ENCODE measurements at regions not wholly inside any gene's neighbourhood (a gene's known extent, or its start where the extent isn't known, plus 50 kb on each side); places are given as distances from the start of the nearest gene placed in this dataset.

GRCh38 chr12:86376052-86376451 lies 119.9 kb upstream of the MGAT4C start:
- TF ChIP-seq, protein P1, sequence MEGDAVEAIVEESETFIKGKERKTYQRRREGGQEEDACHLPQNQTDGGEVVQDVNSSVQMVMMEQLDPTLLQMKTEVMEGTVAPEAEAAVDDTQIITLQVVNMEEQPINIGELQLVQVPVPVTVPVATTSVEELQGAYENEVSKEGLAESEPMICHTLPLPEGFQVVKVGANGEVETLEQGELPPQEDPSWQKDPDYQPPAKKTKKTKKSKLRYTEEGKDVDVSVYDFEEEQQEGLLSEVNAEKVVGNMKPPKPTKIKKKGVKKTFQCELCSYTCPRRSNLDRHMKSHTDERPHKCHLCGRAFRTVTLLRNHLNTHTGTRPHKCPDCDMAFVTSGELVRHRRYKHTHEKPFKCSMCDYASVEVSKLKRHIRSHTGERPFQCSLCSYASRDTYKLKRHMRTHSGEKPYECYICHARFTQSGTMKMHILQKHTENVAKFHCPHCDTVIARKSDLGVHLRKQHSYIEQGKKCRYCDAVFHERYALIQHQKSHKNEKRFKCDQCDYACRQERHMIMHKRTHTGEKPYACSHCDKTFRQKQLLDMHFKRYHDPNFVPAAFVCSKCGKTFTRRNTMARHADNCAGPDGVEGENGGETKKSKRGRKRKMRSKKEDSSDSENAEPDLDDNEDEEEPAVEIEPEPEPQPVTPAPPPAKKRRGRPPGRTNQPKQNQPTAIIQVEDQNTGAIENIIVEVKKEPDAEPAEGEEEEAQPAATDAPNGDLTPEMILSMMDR (IDR thresholded peaks at IDR 0.05): no peak
- no peak for TF ChIP-seq EZH2 (IDR thresholded peaks at IDR 0.05; ENCODE audit: borderline replicate concordance, insufficient read depth, low read depth, low read length, poor library complexity, severe bottlenecking)

Measured in B cell (primary cell).